ENCODE measurements at regions not wholly inside any gene's neighbourhood (a gene's known extent, or its start where the extent isn't known, plus 50 kb on each side); places are given as distances from the start of the nearest gene placed in this dataset.
"Not testable (repeated sequence)": the region's sequence is repeated elsewhere in the genome, so short reads cannot be mapped to it uniquely, and the experiment has no call there.

- DNase-seq (ENCODE audit: insufficient read length, low spot score), result no peak
- no peak for FAIRE-seq
Measured at GRCh38 chr5:167823405-167823804, 468.0 kb upstream of the WWC1 start.

GRCh38 chr5:167827766-167828165 is 463.7 kb upstream of the WWC1 start:
- FAIRE-seq (no peak), DNase-seq (ENCODE audit: insufficient read length, low spot score) (no peak)

GRCh38 chr5:167831754-167832504 is 459.5 kb upstream of the WWC1 start:
- DNase-seq (ENCODE audit: insufficient read length, low spot score), result no peak
- FAIRE-seq, result no peak

- DNase-seq (ENCODE audit: insufficient read length, low spot score) (no peak), FAIRE-seq (no peak)
Measured at GRCh38 chr5:167832609-167833008, 458.8 kb upstream of the WWC1 start.

- no peak for FAIRE-seq
Measured at GRCh38 chr5:167833456-167833855, 458.0 kb upstream of the WWC1 start.

GRCh38 chr5:167835146-167835545 is 456.3 kb upstream of the WWC1 start:
- FAIRE-seq (no peak), DNase-seq (ENCODE audit: insufficient read length, low spot score) (no peak)

More at GRCh38 chr5:167833456-167833855, 458.0 kb upstream of the WWC1 start:
- DNase-seq (ENCODE audit: insufficient read length, low spot score), result no peak

- DNase-seq (ENCODE audit: insufficient read length, low spot score) (no peak), FAIRE-seq (no peak)
Measured at GRCh38 chr5:167837127-167837526, 454.3 kb upstream of the WWC1 start.

GRCh38 chr5:167839065-167839464 is 452.4 kb upstream of the WWC1 start:
- no peak for FAIRE-seq
- DNase-seq (ENCODE audit: insufficient read length, low spot score), result no peak

- no peak for DNase-seq (ENCODE audit: insufficient read length, low spot score)
- no peak for FAIRE-seq
Measured at GRCh38 chr5:167840527-167841130, 450.8 kb upstream of the WWC1 start.

GRCh38 chr5:167843881-167844572 is 447.4 kb upstream of the WWC1 start:
- no peak for DNase-seq (ENCODE audit: insufficient read length, low spot score)
- FAIRE-seq, result no peak

GRCh38 chr5:167845952-167846351 is 445.5 kb upstream of the WWC1 start:
- DNase-seq (ENCODE audit: insufficient read length, low spot score), result no peak
- FAIRE-seq, result no peak

- FAIRE-seq, result no peak
- no peak for DNase-seq (ENCODE audit: insufficient read length, low spot score)
Measured at GRCh38 chr5:167849874-167850273, 441.6 kb upstream of the WWC1 start.

- no peak for DNase-seq (ENCODE audit: insufficient read length, low spot score)
- no peak for FAIRE-seq
Measured at GRCh38 chr5:167850911-167851310, 440.5 kb upstream of the WWC1 start.

- FAIRE-seq, result no peak
- no peak for DNase-seq (ENCODE audit: insufficient read length, low spot score)
Measured at GRCh38 chr5:167851416-167851815, 440.0 kb upstream of the WWC1 start.

GRCh38 chr5:167852515-167852914 is 438.9 kb upstream of the WWC1 start:
- no peak for FAIRE-seq
- DNase-seq (ENCODE audit: insufficient read length, low spot score), result no peak

GRCh38 chr5:167853421-167853820 is 438.0 kb upstream of the WWC1 start:
- DNase-seq (ENCODE audit: insufficient read length, low spot score) (no peak), FAIRE-seq (no peak)

- no peak for FAIRE-seq
- DNase-seq (ENCODE audit: insufficient read length, low spot score), result no peak
Measured at GRCh38 chr5:167855818-167856217, 435.6 kb upstream of the WWC1 start.

GRCh38 chr5:167857321-167857720 is 434.1 kb upstream of the WWC1 start:
- FAIRE-seq (no peak), DNase-seq (ENCODE audit: insufficient read length, low spot score) (no peak)

GRCh38 chr5:167858186-167858855 is 433.1 kb upstream of the WWC1 start:
- not testable (repeated sequence) for FAIRE-seq; DNase-seq (ENCODE audit: insufficient read length, low spot score)

- no peak for FAIRE-seq
Measured at GRCh38 chr5:167861129-167861927, 430.1 kb upstream of the WWC1 start.

More at GRCh38 chr5:167861129-167861927, 430.1 kb upstream of the WWC1 start:
- DNase-seq (ENCODE audit: insufficient read length, low spot score), result no peak
